Endothelial cell of umbilical vein (primary cell): ENCODE measurements at regions not wholly inside any gene's neighbourhood (a gene's known extent, or its start where the extent isn't known, plus 50 kb on each side); places are given as distances from the start of the nearest gene placed in this dataset.

Experiments
- CTCF ChIP-seq, 2 donors: IDR thresholded peaks; 1 replicate in 1 of 2; 2 replicates in 1 of 2; pipeline ENCODE4 v1.5.1; 2011; ENCODE audit warnings: low read length in 2 of 2, mild to moderate bottlenecking in 2 of 2, moderate library complexity in 2 of 2, control low read depth in 1 of 2, inconsistent platforms in 1 of 2, low read depth in 1 of 2; ENCODE audit not compliant: insufficient read depth in 1 of 2; ENCODE audit errors: extremely low read depth in 1 of 2
- POLR2A ChIP-seq: IDR thresholded peaks from 2 replicates; pipeline ENCODE4 v1.6.1; 2012; ENCODE audit warnings: low read depth, mild to moderate bottlenecking, control low read depth, low read length
- POLR2AphosphoS5 ChIP-seq: IDR thresholded peaks from 2 replicates; pipeline ENCODE4 v1.6.1; 2012; ENCODE audit warnings: low read depth, mild to moderate bottlenecking, control low read depth, low read length, moderate library complexity; ENCODE audit not compliant: insufficient read depth

- TF ChIP-seq CTCF (IDR thresholded peaks at IDR 0.05; ENCODE audit: extremely low read depth in 1 of 2, insufficient read depth in 1 of 2, low read depth in 1 of 2, low read length in 2 of 2): no peak
- no peak for TF ChIP-seq POLR2AphosphoS5
- no peak for TF ChIP-seq POLR2A
Measured at GRCh38 chr22:49454726-49455125, 372.9 kb downstream of the BRD1 start.
